ENCODE measurements at regions not wholly inside any gene's neighbourhood (a gene's known extent, or its start where the extent isn't known, plus 50 kb on each side); places are given as distances from the start of the nearest gene placed in this dataset.

DNA sequence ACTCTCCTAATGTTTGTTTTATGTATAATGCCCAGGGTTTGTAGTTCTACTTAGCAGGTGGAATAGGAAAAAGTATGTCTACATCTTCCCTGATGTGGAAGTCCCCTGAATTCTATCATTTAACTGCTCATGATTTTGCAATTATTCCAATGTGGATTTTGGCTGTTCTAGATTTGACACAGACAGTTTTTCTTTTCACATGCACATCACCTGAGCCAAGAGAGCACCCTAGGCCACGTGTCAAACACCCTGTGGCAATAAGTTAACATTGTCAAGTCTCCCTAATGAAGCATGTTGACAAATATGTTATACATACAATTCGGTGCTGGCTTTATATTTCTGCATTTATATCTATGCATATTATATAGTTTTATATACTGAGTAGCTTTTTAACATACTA lies 70.0 kb upstream of the SUCLG2 start:
- Histone ChIP-seq H3K9ac (ENCODE audit: insufficient read depth in 1 of 2, low read length in 2 of 2) (no peak overlapping the region), H3K4me3 (no peak overlapping the region), H3K36me3 (ENCODE audit: control insufficient read depth in 4 of 4, insufficient read depth in 4 of 4, low read length in 4 of 4) (no peaks in the 10 kb centered on the region), H3K9me3 (ENCODE audit: control insufficient read depth in 4 of 4, insufficient read depth in 3 of 4, low read length in 3 of 4) (no peaks in the 10 kb centered on the region), H3K27ac (ENCODE audit: low read depth in 1 of 2, low read length in 1 of 2) (no peak overlapping the region), H3K4me1 (ENCODE audit: control insufficient read depth in 5 of 5, insufficient read depth in 5 of 5, low read length in 5 of 5) (no peaks in the 10 kb centered on the region), H3K27me3 (ENCODE audit: control insufficient read depth in 3 of 3, insufficient read depth in 3 of 3, low read length in 2 of 3) (no peaks in the 10 kb centered on the region)
- ATAC-seq (ENCODE audit: insufficient read depth, low FRiP score): no peak
- TF ChIP-seq, protein P1, sequence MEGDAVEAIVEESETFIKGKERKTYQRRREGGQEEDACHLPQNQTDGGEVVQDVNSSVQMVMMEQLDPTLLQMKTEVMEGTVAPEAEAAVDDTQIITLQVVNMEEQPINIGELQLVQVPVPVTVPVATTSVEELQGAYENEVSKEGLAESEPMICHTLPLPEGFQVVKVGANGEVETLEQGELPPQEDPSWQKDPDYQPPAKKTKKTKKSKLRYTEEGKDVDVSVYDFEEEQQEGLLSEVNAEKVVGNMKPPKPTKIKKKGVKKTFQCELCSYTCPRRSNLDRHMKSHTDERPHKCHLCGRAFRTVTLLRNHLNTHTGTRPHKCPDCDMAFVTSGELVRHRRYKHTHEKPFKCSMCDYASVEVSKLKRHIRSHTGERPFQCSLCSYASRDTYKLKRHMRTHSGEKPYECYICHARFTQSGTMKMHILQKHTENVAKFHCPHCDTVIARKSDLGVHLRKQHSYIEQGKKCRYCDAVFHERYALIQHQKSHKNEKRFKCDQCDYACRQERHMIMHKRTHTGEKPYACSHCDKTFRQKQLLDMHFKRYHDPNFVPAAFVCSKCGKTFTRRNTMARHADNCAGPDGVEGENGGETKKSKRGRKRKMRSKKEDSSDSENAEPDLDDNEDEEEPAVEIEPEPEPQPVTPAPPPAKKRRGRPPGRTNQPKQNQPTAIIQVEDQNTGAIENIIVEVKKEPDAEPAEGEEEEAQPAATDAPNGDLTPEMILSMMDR (IDR thresholded peaks at IDR 0.05; ENCODE audit: control extremely low read depth, extremely low read depth): no peak
- 76 to 86% methylated on average over 2 of the region's 2 CpGs for WGBS, 2 donors
- no peak for DNase-seq

DNA sequence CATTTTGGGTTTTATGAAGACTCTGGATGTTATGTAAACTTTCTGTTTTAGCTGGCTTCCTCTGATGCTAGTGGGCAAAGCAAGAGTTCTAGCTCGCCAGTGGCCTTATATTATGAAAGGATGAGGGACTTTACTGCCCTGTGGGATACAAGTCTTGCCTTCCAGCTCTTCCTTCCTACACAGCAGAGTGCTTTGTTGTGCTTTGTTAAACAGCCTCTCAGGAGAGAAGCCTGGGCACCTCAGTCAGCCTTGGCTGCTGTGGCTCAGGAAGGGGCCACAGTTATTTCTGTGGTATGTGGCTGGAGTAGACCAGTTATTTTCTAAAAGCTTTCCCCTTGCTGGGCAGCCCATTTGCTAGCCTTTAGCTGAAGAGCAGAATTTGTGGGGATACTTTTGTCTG lies 69.5 kb upstream of the SUCLG2 start:
- 91 to 100% methylated on average over 1 of the region's 1 CpG for WGBS, 2 donors
- Histone ChIP-seq H3K4me3 (no peak overlapping the region), H3K27me3 (ENCODE audit: control insufficient read depth in 3 of 3, insufficient read depth in 3 of 3, low read length in 2 of 3) (no peaks in the 10 kb centered on the region), H3K9me3 (ENCODE audit: control insufficient read depth in 4 of 4, insufficient read depth in 3 of 4, low read length in 3 of 4) (no peaks in the 10 kb centered on the region), H3K36me3 (ENCODE audit: control insufficient read depth in 4 of 4, insufficient read depth in 4 of 4, low read length in 4 of 4) (no peaks in the 10 kb centered on the region), H3K9ac (ENCODE audit: insufficient read depth in 1 of 2, low read length in 2 of 2) (no peak overlapping the region), H3K4me1 (ENCODE audit: control insufficient read depth in 5 of 5, insufficient read depth in 5 of 5, low read length in 5 of 5) (no peaks in the 10 kb centered on the region), H3K27ac (ENCODE audit: low read depth in 1 of 2, low read length in 1 of 2) (no peak overlapping the region)
- no peak for DNase-seq
- TF ChIP-seq, protein P1 (IDR thresholded peaks at IDR 0.05; ENCODE audit: control extremely low read depth, extremely low read depth): no peak
- no peak for ATAC-seq (ENCODE audit: insufficient read depth, low FRiP score)

DNA sequence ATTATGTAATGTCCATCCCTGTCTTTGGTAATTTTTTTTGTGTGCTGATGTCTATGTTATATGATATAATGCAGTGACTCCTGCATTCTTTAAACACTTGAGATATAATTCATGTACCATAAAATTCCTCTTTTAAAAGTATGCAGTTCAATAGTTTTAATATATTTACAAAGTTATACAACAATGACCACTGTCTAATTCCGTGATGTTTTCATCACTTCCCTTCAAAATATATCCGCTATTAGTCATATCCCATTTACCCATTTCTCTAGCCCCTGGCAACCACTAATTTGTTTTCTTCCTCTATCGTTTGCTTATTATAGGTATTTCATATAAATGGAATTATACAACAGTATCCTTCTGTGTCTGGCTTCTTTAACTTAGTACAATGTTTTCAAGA lies 64.9 kb upstream of the SUCLG2 start:
- H3K27ac ChIP-seq (ENCODE audit: low read depth in 1 of 2, low read length in 1 of 2): no peak overlapping the region
- 90 to 92% methylated on average over 3 of the region's 3 CpGs for WGBS, 2 donors
- no peaks in the 10 kb centered on the region for H3K9me3 ChIP-seq (ENCODE audit: control insufficient read depth in 4 of 4, insufficient read depth in 3 of 4, low read length in 3 of 4)
- H3K36me3 ChIP-seq (ENCODE audit: control insufficient read depth in 4 of 4, insufficient read depth in 4 of 4, low read length in 4 of 4): no peaks in the 10 kb centered on the region
- no peak overlapping the region for H3K4me3 ChIP-seq
- DNase-seq: no peak
- TF ChIP-seq, protein P1 (IDR thresholded peaks at IDR 0.05; ENCODE audit: control extremely low read depth, extremely low read depth): no peak
- H3K27me3 ChIP-seq (ENCODE audit: control insufficient read depth in 3 of 3, insufficient read depth in 3 of 3, low read length in 2 of 3): no peaks in the 10 kb centered on the region
- no peak overlapping the region for H3K9ac ChIP-seq (ENCODE audit: insufficient read depth in 1 of 2, low read length in 2 of 2)
- ATAC-seq (ENCODE audit: insufficient read depth, low FRiP score): no peak
- H3K4me1 ChIP-seq (ENCODE audit: control insufficient read depth in 5 of 5, insufficient read depth in 5 of 5, low read length in 5 of 5): peaks cover 0 to 14% (median 0%) of the 10 kb centered on the region in 5 donors

DNA sequence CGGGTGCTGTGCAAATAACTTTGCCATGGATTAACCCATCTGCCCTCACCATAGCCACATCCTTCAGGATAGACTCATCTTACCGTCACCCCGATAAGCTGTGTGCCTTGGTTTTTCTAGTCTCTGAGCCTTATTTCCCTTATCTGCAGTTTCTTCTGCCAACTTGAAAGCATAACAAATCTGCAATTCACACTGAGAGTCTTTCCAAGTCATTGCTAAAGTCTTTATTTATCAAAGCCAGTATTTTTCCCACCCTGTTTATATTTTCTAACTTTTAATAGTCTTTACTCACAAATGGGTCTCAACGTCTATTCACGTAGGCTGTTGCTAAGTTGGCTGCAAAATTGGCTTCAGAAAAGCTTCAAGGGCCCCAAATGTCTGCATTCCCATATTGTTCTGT lies 61.6 kb upstream of the SUCLG2 start:
- Histone ChIP-seq H3K36me3 (ENCODE audit: control insufficient read depth in 4 of 4, insufficient read depth in 4 of 4, low read length in 4 of 4) (no peaks in the 10 kb centered on the region), H3K9ac (ENCODE audit: insufficient read depth in 1 of 2, low read length in 2 of 2) (no peak overlapping the region), H3K27me3 (ENCODE audit: control insufficient read depth in 3 of 3, insufficient read depth in 3 of 3, low read length in 2 of 3) (no peaks in the 10 kb centered on the region), H3K4me3 (no peak overlapping the region), H3K27ac (ENCODE audit: low read depth in 1 of 2, low read length in 1 of 2) (no peak overlapping the region), H3K9me3 (ENCODE audit: control insufficient read depth in 4 of 4, insufficient read depth in 3 of 4, low read length in 3 of 4) (no peaks in the 10 kb centered on the region), H3K4me1 (ENCODE audit: control insufficient read depth in 5 of 5, insufficient read depth in 5 of 5, low read length in 5 of 5) (peaks cover 0 to 14% (median 0%) of the 10 kb centered on the region in 5 donors)
- peak in 2 of 3 donors; percentile 48 to 69 for DNase-seq
- no peak for ATAC-seq (ENCODE audit: insufficient read depth, low FRiP score)
- TF ChIP-seq, protein P1 (IDR thresholded peaks at IDR 0.05; ENCODE audit: control extremely low read depth, extremely low read depth): no peak
- WGBS, 2 donors: 85 to 86% methylated on average over 5 of the region's 5 CpGs
